DMS114 treated with DMSO at 0.1 percent for 48 hours (cell line): ENCODE measurements at regions not wholly inside any gene's neighbourhood (a gene's known extent, or its start where the extent isn't known, plus 50 kb on each side); places are given as distances from the start of the nearest gene placed in this dataset.

Experiments used
- DNase-seq: peaks from one replicate; lab custom pipeline; 2025; ENCODE audit not compliant: unreplicated experiment; lab: John Stamatoyannopoulos, UW

GRCh38 chr3:105199217-105199616 is 167.5 kb upstream of the ALCAM start:
- DNase-seq, result no peak

GRCh38 chr3:105210141-105210540 is 156.6 kb upstream of the ALCAM start:
- DNase-seq, result no peak

- DNase-seq, result no peak
Measured at GRCh38 chr3:105214590-105214989, 152.1 kb upstream of the ALCAM start.

- no peak for DNase-seq
Measured at GRCh38 chr3:105222568-105223093, 144.1 kb upstream of the ALCAM start.

DNA sequence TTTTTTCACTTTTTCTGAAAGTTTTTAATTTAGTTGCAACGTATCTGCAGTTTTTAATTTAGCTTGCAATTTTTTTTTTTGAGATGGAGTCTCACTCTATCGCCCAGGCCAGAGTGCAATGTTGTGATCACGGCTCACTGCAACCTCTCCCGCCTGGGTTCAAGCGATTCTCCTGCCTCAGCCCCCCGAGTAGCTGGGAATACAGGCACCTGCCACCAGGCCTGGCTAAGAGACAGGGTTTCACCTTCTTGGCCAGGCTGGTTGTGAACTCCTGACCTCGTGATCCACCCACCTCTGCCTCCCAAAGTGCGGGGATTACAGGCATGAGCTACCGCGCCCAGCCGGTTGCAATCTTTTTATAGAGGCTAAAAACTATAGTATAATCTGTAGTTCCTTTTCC is 142.9 kb upstream of the ALCAM start:
- no peak for DNase-seq

GRCh38 chr3:105228696-105229095 is 138.0 kb upstream of the ALCAM start:
- no peak for DNase-seq

- no peak for DNase-seq
Measured at GRCh38 chr3:105232553-105232952, 134.2 kb upstream of the ALCAM start.

- no peak for DNase-seq
Measured at GRCh38 chr3:105233010-105233409, 133.7 kb upstream of the ALCAM start.

DNA sequence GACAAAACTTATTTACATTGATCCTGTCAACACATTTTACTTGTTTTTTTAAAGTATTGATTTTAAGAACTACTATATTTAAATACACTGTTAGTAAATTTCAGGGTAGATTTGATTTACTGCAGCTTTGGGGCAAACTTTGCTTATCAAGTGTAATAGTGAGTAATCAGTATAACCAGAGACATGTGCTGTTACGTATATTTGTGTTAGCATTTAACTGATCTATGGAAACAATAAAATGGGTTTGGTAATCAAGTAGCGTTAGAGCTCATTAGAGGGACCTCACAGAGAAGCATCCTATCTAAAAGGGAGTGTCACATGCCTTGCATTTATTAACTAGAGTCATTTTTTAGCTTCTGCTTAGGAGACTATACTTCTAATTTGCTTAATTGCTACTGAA is 131.5 kb upstream of the ALCAM start:
- DNase-seq, result no peak

DNA sequence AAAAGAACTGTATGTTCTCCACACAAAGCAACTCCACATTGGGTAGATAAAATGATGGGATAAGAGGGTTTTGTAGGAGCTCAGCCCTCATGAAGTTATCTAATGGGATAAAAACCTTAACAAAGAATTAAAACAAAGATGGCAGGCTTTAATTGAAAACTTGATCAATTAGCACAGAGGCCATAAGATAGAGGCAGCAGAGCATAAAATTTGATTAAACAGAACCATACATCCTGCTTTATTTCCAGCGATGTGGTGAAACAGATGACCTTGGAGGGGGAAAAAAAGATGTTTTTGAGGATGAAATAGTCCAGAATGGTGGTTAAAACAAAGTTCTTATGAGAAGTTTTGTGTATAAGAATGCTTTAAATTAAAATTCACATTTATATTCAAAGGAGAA is 130.9 kb upstream of the ALCAM start:
- no peak for DNase-seq

DNA sequence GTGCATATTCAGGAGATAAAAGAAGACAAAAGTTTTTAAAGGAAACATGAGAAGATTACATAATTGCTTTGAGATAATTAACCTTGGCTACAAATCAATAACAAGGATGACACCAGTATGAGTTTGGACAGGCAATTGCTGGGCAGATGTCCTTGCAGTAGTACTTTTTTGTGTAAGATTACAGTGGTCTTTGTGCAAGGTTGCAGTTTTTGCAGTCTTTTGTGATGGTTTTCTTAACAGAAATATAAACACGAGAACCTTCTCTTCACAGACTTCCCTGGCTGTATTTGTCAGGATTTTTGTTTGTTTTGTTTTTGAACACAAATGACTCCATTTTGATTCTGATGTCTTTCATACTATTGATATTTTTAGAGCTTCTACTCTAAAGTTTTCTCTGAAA is 128.3 kb upstream of the ALCAM start:
- no peak for DNase-seq

- DNase-seq, result no peak
Measured at GRCh38 chr3:105243076-105243475, 123.6 kb upstream of the ALCAM start.

DNA sequence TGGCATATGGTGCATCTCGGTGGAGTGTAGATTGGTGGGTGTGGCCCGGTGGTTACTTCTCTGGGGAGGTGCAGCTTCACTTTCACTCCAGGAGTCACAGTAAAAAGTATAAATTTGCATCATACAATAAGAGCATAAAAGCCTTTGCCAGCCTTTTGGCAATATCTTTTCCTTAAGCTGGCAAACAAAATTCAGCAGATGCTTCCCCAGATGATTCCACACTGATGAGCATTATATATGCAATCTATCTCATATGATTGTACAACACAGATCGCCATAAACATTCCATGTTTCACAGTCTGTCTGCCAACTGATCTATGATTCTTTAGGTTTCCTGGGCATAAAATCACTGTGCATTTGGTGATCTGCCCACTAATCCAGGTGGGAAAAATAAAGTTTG is 120.2 kb upstream of the ALCAM start:
- DNase-seq, result no peak

- no peak for DNase-seq
Measured at GRCh38 chr3:105253225-105253624, 113.5 kb upstream of the ALCAM start.

- no peak for DNase-seq
Measured at GRCh38 chr3:105254154-105254553, 112.6 kb upstream of the ALCAM start.

GRCh38 chr3:105255350-105255749 is 111.4 kb upstream of the ALCAM start:
- no peak for DNase-seq

DNA sequence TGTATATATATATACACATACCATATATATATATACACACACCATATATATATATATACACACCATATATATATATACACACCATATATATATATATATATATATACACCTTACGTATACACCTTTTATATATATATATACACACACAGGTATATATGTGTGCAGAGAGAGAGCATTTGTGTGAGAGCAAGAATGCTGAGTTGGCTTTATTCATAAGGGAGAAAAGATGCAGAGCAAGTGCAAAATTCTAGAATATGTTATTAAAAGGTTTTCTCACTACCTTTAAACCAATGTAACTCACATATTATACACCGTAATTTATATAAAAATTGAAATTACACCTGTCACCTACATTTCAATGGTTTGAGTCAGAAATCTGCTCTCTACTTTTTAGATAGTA is 107.2 kb upstream of the ALCAM start:
- no peak for DNase-seq

GRCh38 chr3:105260385-105260784 is 106.3 kb upstream of the ALCAM start:
- no peak for DNase-seq

- DNase-seq, result no peak
Measured at GRCh38 chr3:105274536-105274935, 92.2 kb upstream of the ALCAM start.

DNA sequence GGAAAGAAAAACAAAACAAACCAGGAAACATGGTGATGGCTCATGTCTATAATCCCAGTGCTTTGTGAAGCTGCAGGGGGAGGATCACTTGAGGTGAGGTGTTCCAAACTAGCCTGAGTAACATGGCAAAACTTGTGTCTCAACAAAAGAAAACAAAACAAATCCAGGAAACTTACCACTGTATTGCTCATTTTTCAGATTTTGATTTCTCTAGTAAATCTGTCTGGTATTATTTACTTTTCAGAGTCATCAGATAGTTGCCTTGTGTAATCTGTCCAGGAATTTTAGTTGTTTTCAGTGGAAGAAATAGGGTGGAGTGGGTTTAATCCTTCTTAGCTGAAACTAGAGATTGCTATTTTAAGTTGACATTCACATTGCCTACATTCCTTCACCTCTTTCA is 91.8 kb upstream of the ALCAM start:
- DNase-seq, result no peak

GRCh38 chr3:105277656-105278055 is 89.1 kb upstream of the ALCAM start:
- DNase-seq, result no peak

GRCh38 chr3:105278688-105279087 is 88.0 kb upstream of the ALCAM start:
- DNase-seq, result no peak

DNA sequence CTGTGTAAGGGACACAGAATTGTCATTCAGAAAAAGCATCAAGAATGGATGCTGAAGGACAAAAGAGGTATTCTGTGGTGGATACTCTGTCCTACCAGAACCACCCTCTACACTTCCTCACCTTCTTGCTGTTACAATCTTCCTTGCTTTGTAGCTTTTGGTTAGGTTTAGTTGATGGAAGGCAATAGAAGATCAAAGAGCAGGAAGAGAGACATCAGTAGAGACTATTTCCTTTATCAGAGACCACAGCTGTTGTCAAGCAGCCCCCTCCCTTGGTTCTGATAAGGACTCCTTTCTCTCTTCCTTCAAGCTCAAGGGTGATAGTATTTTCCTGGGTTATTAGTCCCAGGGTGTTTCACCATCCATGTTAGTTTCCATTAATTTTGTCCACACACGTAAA is 84.7 kb upstream of the ALCAM start:
- DNase-seq, result no peak

DNA sequence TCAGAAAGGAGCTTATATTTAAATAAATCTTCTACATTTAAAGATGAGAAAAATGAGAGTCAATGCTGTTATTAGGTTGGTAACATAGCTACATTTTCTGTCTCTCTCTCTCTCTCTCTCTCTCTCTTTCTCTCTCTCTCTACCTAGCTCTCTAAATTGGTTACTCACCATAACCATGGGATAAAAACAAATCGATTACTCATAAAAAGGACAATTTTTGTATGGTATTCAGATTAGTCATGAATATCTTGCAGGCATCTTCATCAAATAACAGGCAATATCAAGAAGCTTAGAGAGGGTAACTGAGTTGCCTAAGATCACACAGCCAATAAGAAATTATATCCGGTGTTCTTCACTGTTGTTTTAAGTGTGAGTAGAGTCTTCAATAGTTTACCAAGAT is 81.8 kb upstream of the ALCAM start:
- no peak for DNase-seq
